Right renal cortex interstitium (tissue), 3 donors: ENCODE measurements at regions not wholly inside any gene's neighbourhood (a gene's known extent, or its start where the extent isn't known, plus 50 kb on each side); places are given as distances from the start of the nearest gene placed in this dataset.

Experiments
- DNase-seq, 3 donors: peaks; one replicate each; pipeline ENCODE4 v3.0.0-alpha.2; 2013; ENCODE audit warnings: low read depth in 3 of 3, low spot score in 2 of 3

DNA sequence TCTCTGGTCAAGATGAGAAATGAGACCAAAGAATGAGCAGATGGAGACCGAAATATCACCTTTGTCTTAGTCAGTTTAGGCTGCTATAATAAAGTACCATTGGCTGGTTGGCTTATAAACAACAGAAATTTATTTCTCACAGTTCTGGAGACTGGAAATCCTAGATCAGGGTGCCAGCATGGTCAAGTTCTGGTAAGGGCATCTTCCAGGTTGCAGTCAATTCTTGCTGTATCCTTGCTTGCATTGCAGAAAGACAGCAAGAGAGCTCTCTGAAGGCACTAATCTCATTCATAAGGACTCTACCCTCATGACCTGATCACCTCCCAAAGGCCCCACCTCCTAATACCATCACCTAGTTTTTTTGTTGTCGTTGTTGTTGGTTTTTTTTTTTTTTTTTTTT, 52.7 kb upstream of the MKLN1 start:
- no peak for DNase-seq

DNA sequence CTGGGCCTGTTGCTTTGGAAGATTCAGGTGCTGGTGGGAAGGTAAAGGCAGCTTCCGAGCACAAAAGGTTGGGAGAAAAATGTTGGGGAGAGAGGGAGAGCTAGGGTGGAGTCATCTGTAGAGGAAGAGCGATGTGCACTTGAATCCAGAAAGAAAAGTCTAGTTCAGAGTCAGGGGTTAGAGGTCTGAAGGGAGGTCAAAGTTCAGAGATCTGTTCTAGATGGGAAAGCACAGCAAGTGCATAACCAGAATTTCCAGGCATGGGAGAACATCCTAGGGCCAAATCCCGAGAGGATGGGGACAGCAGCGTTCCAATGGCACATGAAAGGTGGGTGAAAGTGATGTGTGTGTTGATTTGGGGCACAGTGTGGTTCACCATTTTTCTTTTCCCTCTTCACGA, 51.5 kb upstream of the MKLN1 start:
- no peak for DNase-seq

DNA sequence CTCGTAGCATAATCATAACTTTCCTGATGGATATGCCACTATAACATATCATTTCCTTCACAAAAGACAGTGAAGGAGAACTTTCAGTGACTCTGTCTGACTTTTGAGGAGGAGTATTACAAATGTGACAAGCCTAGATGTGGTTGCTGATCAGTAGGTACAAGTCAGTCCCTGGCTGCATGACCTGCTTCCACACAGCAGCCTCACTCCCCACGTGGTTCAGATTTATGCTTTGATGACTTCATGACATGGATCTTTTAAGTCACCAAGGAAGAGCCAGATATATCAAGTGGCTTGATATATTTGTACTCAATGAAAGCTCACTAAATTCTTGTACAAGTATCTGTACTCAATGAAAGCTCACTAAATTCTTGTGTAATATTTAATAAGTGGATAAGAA, 50.9 kb upstream of the MKLN1 start:
- DNase-seq = no peak
